22Rv1 (cell line): ENCODE measurements at regions not wholly inside any gene's neighbourhood (a gene's known extent, or its start where the extent isn't known, plus 50 kb on each side); places are given as distances from the start of the nearest gene placed in this dataset.
"Not testable (repeated sequence)": the region's sequence is repeated elsewhere in the genome, so short reads cannot be mapped to it uniquely, and the experiment has no call there.

ENCODE experiments used
- CTCF ChIP-seq: fragments of 450-650 bp; IDR thresholded peaks from 2 replicates; pipeline ENCODE4 v1.5.1; 2017; ENCODE audit warnings: mild to moderate bottlenecking
- ZFX ChIP-seq: fragments of 450-650 bp; IDR thresholded peaks from 2 replicates; pipeline ENCODE4 v1.6.1; 2017; ENCODE audit warnings: antibody characterized with exemption, borderline replicate concordance

- not testable (repeated sequence) for TF ChIP-seq CTCF, ZFX
Observed at GRCh38 chr2:87349006-87349405, 327.4 kb upstream of the PLGLB1 start.
